HG02943 (cell line): ENCODE measurements at regions not wholly inside any gene's neighbourhood (a gene's known extent, or its start where the extent isn't known, plus 50 kb on each side); places are given as distances from the start of the nearest gene placed in this dataset.

Source experiments
- ATAC-seq: cut with Tn5 transposase; IDR thresholded peaks from one replicate; pipeline ENCODE4 v1.9.1; 2021; ENCODE audit warnings: mild to moderate bottlenecking, low read depth, moderate library complexity; ENCODE audit not compliant: unreplicated experiment

- no peak for ATAC-seq
These were observed 294.4 kb downstream of the GPAT3 start for GRCh38 chr4:83830138-83830888.

GRCh38 chr4:83828601-83829000 is 292.7 kb downstream of the GPAT3 start:
- ATAC-seq = no peak

- ATAC-seq = no peak
These were observed 285.6 kb downstream of the GPAT3 start for GRCh38 chr4:83821493-83821892.

GRCh38 chr4:83819582-83819981 is 283.7 kb downstream of the GPAT3 start:
- ATAC-seq = no peak

GRCh38 chr4:83810428-83810827 is 274.5 kb downstream of the GPAT3 start:
- no peak for ATAC-seq

- ATAC-seq = no peak
These were observed 273.7 kb downstream of the GPAT3 start for GRCh38 chr4:83809581-83809980.

- ATAC-seq = no peak
These were observed 257.6 kb downstream of the GPAT3 start for GRCh38 chr4:83793481-83793880.

GRCh38 chr4:83785891-83786290 is 250.0 kb downstream of the GPAT3 start:
- ATAC-seq = no peak

GRCh38 chr4:83783215-83783614 is 247.3 kb downstream of the GPAT3 start:
- no peak for ATAC-seq

- ATAC-seq = no peak
These were observed 246.7 kb downstream of the GPAT3 start for GRCh38 chr4:83782591-83782990.

- no peak for ATAC-seq
These were observed 245.5 kb downstream of the GPAT3 start for GRCh38 chr4:83781434-83781833.

GRCh38 chr4:83780053-83780733 is 244.3 kb downstream of the GPAT3 start:
- ATAC-seq = no peak

- ATAC-seq = no peak
These were observed 243.5 kb downstream of the GPAT3 start for GRCh38 chr4:83779103-83780052.

- ATAC-seq = no peak
These were observed 236.8 kb downstream of the GPAT3 start for GRCh38 chr4:83772685-83773084.

GRCh38 chr4:83771113-83771705 is 235.3 kb downstream of the GPAT3 start:
- no peak for ATAC-seq

- ATAC-seq = no peak
These were observed 232.2 kb downstream of the GPAT3 start for GRCh38 chr4:83768146-83768545.

- no peak for ATAC-seq
These were observed 231.2 kb downstream of the GPAT3 start for GRCh38 chr4:83767067-83767466.

GRCh38 chr4:83759611-83760010 is 223.7 kb downstream of the GPAT3 start:
- no peak for ATAC-seq

- ATAC-seq = no peak
These were observed 222.4 kb downstream of the GPAT3 start for GRCh38 chr4:83758285-83758684.

GRCh38 chr4:83757121-83757621 is 221.3 kb downstream of the GPAT3 start:
- ATAC-seq = no peak
